ENCODE measurements at regions not wholly inside any gene's neighbourhood (a gene's known extent, or its start where the extent isn't known, plus 50 kb on each side); places are given as distances from the start of the nearest gene placed in this dataset.

DNA sequence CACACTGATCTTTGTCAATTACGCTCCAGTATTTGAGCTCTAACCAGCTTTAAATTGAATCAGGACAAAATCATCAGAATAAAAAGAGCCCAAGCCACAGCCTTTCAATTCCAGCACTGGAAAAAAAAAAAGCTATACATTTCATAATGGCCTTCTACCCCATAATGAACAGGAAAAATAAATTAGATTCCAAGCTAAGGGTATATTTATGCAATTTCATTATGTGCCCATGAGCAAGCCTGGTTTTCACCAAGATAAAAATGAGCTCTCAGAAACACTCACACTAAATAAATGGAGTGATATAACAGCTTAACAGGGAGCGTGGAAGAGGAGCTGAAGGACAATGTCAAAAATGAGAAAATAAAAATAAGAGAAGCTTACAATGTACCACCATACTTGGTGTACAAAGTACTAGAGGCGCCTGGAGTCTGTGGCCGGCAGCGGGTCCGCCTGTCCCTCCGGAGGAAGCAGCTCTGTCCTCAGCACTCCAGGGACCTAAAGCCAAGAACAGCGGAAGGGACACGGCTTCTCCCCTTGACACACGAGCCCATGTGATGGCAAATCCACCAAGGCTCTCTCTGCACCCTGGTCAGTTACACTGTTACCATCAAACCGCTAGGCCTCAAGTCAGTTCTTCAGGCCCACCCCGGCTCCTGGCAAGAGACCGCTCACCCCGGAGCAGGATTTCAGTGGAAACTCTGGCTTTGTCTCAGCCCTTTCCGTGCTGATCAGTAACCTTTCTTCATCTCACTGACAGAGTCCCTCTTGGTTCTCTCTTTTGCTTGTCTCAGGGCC is 69.6 kb downstream of the RBFOX3 start:
- no peak for DNase-seq (ENCODE audit: low read depth in 3 of 3, low spot score in 1 of 3)

DNA sequence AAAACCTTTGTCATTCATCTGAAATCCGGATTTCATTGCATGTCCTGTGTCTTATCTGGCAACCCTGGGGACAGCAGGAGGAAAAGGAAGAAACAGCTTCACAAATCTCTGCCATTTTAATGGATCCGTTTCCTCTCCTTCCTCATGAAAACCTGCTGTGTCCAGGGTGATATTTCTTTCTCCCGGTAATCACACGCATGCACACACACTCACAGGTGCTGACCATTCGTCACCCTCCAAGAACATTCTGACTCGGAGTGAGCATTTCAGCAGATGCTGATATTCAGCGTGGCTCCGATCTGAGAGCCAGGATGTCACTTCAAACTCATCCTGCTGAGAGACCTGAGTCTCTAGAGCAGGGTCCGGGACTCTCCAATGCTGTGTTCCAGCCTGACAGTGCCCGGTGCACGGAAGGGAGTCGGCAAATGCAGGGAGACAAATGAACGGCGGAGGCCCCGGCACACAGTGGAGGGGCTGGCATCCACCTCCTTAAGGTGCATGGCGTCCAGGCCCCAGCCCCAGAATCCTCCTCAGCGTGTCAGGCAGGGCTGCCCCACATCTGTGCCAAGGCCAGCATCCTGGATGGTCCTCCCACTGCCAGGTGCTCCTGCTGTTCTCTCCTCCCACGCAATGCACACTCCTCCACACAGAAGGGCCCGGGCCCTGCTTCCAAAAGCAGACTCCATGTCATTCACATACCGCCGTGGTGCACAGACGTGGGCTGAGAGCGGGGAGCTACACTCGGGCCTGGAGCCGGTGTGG is 70.7 kb downstream of the RBFOX3 start:
- no peak for DNase-seq (ENCODE audit: low read depth in 3 of 3, low spot score in 1 of 3)

- DNase-seq (ENCODE audit: low read depth in 3 of 3, low spot score in 1 of 3): no peak
Measured at GRCh38 chr17:79538291-79538690, 72.6 kb downstream of the RBFOX3 start.

- no peak for DNase-seq (ENCODE audit: low read depth in 3 of 3, low spot score in 1 of 3)
Measured at GRCh38 chr17:79537686-79538085, 73.2 kb downstream of the RBFOX3 start.

- no peak for DNase-seq (ENCODE audit: low read depth in 3 of 3, low spot score in 1 of 3)
Measured at GRCh38 chr17:79537061-79537460, 73.8 kb downstream of the RBFOX3 start.

GRCh38 chr17:79536212-79536840 is 74.5 kb downstream of the RBFOX3 start:
- no peak for DNase-seq (ENCODE audit: low read depth in 3 of 3, low spot score in 1 of 3)

DNA sequence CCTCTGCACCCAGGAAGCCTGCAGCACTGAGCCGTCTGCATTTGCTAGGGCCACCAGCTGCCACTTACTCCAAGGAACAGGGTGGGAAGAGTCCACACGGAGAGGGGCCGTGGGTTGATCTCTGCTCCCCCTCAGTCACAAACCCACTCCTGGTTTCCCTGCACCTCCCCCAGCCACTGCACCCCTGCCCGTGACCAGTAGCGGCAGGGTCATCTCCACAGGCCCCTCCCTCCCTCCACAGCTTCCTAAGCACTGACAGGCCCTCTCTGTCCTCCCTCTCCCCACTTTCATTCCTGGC is 75.2 kb downstream of the RBFOX3 start:
- no peak for DNase-seq (ENCODE audit: low read depth in 3 of 3, low spot score in 1 of 3)

GRCh38 chr17:79534851-79535727 is 75.8 kb downstream of the RBFOX3 start:
- no peak for DNase-seq (ENCODE audit: low read depth in 3 of 3, low spot score in 1 of 3)

DNA sequence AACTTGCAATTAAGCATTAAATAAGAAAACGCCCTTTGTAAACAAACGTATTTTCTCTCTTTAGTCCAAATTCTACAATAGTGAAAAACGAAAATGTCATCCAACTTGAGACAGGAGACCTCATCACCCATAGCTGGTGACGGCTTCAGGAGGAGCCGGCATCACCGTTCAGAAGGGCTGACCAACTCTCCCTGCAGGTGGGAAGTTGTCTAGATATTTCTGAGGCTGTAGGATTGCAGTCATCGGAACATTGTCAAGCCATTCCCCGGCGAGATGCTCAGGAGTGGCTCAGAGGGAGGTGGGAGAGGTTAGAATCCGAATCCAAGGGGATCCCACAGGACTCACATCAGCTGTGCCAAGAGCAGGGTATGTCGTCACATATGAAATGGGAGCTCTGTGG is 76.7 kb downstream of the RBFOX3 start:
- no peak for DNase-seq (ENCODE audit: low read depth in 3 of 3, low spot score in 1 of 3)

DNA sequence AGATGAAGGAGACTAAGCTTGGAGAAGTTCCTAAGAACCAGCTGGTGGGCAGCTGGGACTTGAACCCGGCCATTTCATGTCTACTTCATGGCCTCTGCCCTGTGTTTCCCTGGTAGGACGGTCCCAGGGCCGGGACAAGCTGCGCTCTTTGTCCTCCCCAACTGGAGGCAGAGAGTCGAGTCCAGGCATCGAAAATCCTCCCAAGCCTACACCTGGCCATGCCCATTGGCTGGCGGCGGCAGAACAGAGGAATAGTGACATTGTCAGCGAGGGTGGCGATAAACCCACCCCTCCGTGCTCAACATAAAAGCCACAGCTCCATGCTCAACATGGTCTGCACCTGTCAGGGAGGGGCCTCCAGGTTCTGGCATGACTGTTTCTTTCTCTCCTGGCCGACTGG is 77.7 kb downstream of the RBFOX3 start:
- no peak for DNase-seq (ENCODE audit: low read depth in 3 of 3, low spot score in 1 of 3)

DNA sequence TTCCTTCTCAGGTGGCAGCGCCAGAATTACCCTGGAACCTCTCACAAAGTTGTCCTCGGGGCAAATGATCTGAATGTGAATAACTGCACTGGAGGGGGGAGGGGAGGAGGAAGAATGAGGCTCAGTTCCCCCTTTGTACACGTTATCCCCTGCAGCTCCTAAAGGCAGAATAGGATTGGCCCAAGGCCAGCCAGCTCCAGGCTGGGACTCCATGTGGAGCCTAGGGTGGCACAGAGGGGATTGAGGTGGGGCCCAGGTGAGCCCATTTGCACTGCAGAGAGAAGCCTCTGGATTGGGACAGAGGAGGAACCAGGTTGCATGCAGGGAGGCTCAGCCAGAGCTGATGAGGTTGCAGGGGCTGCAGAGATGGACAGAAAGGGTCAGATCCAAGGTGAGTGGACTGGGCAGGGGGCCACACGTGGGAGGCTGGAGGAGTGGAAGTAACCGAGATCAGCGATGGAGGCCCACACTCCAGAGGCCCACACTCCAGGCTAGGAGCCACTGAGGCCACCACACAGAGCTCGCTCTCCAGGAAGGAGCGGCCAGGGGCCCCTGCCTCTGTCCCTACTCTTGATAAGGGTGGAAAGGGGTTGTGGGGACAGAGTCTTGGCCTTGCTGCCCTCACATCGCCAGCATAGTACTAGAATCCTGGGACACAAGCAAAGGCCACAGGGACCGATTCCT is 78.6 kb downstream of the RBFOX3 start:
- no peak for DNase-seq (ENCODE audit: low read depth in 3 of 3, low spot score in 1 of 3)

GRCh38 chr17:79531191-79532095 is 79.4 kb downstream of the RBFOX3 start:
- DNase-seq (ENCODE audit: low read depth in 3 of 3, low spot score in 1 of 3): no peak

GRCh38 chr17:79530361-79531105 is 80.3 kb downstream of the RBFOX3 start:
- no peak for DNase-seq (ENCODE audit: low read depth in 3 of 3, low spot score in 1 of 3)

GRCh38 chr17:79529661-79530081 is 81.2 kb downstream of the RBFOX3 start:
- DNase-seq (ENCODE audit: low read depth in 3 of 3, low spot score in 1 of 3): no peak

DNA sequence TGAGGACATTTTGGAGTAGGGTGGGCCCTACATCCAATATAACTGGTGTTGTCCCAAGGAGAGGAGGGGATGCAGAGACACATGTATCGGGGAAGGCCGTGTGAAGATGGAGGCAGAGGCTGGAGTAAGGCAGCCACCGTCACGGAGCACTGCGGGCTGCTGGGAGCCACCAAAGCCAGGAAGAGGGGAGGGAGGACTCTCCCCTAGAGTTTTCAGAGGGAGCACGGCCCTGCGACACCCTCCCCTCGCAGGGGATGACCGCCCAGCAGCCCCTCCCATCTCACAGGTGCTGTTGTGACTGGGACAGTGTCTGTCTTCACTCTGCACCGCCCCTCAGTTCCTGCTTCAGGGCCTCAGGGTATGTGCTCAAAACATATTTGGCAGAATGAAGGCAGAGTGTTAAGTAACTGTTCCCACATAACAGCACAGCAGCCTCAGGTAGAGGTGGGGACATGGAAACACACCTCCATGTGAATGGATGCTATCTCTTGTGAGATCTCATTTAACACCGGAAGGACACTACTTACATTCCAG is 82.2 kb downstream of the RBFOX3 start:
- no peak for DNase-seq (ENCODE audit: low read depth in 3 of 3, low spot score in 1 of 3)

DNA sequence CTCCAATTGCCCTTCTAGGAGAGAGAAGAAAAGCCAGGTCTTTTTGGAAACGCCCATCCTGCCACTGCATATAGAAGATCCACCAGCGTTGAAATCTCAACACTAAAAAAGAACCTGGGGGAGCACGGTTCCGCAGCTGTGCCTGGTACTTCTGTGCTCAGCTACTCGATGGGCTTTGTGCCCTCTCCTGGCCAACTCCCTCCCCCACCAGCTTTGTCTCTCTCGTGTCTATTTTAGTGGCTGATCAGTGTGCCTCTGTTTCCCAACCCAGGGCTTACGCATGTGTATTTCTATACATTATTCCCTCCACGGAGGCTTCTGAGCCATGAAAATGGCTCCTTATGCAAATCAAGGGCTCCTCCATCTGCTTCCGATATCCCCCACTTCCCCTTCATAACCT is 83.5 kb downstream of the RBFOX3 start:
- DNase-seq (ENCODE audit: low read depth in 3 of 3, low spot score in 1 of 3): no peak

- no peak for DNase-seq (ENCODE audit: low read depth in 3 of 3, low spot score in 1 of 3)
Measured at GRCh38 chr17:79525793-79526677, 84.8 kb downstream of the RBFOX3 start.
